Fibroblast of lung (primary cell): ENCODE measurements at regions not wholly inside any gene's neighbourhood (a gene's known extent, or its start where the extent isn't known, plus 50 kb on each side); places are given as distances from the start of the nearest gene placed in this dataset.

Source experiments
- EZH2 ChIP-seq: IDR thresholded peaks from 2 replicates; pipeline ENCODE4 v1.5.1; 2012; ENCODE audit warnings: low read length, control low read depth, mild to moderate bottlenecking; ENCODE audit errors: missing control alignments
- TF ChIP-seq, protein P1 (sequence below), 2 donors: IDR thresholded peaks in 1 of 2; conservative IDR thresholded peaks in 1 of 2; 1 replicate in 1 of 2; 2 replicates in 1 of 2; pipeline ENCODE4 v1.5.1; 2011 to 2012; ENCODE audit warnings: low read length in 2 of 2, control low read depth in 1 of 2, inconsistent platforms in 1 of 2, low read depth in 1 of 2, mild to moderate bottlenecking in 1 of 2

DNA sequence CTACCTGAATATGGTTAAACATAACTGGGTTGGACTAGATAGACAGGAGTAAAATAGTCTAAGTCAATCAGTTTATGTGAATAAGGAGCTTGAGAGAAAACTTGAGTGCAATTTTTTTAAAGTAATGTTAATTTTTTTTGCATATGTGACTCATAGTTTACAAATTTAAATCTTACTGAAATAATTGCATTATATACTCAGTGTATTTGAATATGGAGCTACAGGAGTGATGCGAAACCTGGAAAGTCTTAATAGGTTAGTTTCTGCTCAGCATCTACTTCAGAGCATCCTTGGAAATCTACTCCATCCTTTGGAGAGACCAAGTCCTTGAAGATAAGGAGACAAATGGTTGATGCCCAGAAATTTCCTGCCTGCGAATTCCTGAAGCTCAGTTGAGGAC, 318.8 kb upstream of the NXPH2 start:
- TF ChIP-seq, protein P1, sequence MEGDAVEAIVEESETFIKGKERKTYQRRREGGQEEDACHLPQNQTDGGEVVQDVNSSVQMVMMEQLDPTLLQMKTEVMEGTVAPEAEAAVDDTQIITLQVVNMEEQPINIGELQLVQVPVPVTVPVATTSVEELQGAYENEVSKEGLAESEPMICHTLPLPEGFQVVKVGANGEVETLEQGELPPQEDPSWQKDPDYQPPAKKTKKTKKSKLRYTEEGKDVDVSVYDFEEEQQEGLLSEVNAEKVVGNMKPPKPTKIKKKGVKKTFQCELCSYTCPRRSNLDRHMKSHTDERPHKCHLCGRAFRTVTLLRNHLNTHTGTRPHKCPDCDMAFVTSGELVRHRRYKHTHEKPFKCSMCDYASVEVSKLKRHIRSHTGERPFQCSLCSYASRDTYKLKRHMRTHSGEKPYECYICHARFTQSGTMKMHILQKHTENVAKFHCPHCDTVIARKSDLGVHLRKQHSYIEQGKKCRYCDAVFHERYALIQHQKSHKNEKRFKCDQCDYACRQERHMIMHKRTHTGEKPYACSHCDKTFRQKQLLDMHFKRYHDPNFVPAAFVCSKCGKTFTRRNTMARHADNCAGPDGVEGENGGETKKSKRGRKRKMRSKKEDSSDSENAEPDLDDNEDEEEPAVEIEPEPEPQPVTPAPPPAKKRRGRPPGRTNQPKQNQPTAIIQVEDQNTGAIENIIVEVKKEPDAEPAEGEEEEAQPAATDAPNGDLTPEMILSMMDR (conservative IDR thresholded peaks at IDR 0.05 in 1 of 2, IDR thresholded peaks at IDR 0.05 in 1 of 2; ENCODE audit: low read depth in 1 of 2, low read length in 2 of 2), result no peak
- TF ChIP-seq EZH2, result no peak
